Neural cell (in vitro differentiated cells): ENCODE measurements at regions not wholly inside any gene's neighbourhood (a gene's known extent, or its start where the extent isn't known, plus 50 kb on each side); places are given as distances from the start of the nearest gene placed in this dataset.

Experiments used
- H2AFZ ChIP-seq: fragments of 200-600, 300-800 bp; sonication (generic), shearing (Covaris generic); 2 replicates; pipeline ENCODE4 v1.6.0; 2014; ENCODE audit warnings: low read depth, mild to moderate bottlenecking, antibody characterized with exemption, low read length, moderate library complexity
- H3F3A ChIP-seq: fragments of 200-600 bp; shearing (Covaris generic); 2 replicates; pipeline ENCODE4 v1.6.1; 2016; ENCODE audit warnings: mild to moderate bottlenecking, moderate library complexity, mixed read lengths, antibody characterized with exemption, low read length; ENCODE audit not compliant: insufficient read depth, poor library complexity, severe bottlenecking
- H3K27ac ChIP-seq: fragments of 200-600, 300-800 bp; sonication (generic), shearing (Covaris generic); 2 replicates; pipeline ENCODE4 v1.5.1; 2014; ENCODE audit warnings: mild to moderate bottlenecking, low read length, moderate library complexity
- H3K27me3 ChIP-seq: fragments of 300-800, 200-600 bp; sonication (generic), shearing (Covaris generic); 2 replicates; pipeline ENCODE4 v1.6.0; 2014; ENCODE audit warnings: mild to moderate bottlenecking, low read depth, low read length, moderate library complexity; ENCODE audit not compliant: insufficient read depth
- H3K36me3 ChIP-seq: fragments of 300-800, 200-600 bp; sonication (generic), shearing (Covaris generic); 2 replicates; pipeline ENCODE4 v1.5.1; 2014; ENCODE audit warnings: mild to moderate bottlenecking, antibody characterized with exemption, low read length, moderate library complexity; ENCODE audit not compliant: insufficient read depth
- H3K4me2 ChIP-seq: fragments of 300-800, 200-600 bp; sonication (generic), shearing (Covaris generic); 2 replicates; pipeline ENCODE4 v1.6.0; 2014; ENCODE audit warnings: mild to moderate bottlenecking, low read length
- H3K4me3 ChIP-seq: fragments of 300-800, 200-600 bp; sonication (generic), shearing (Covaris generic); 2 replicates; pipeline ENCODE4 v1.5.1; 2014; ENCODE audit warnings: mild to moderate bottlenecking, low read length, moderate library complexity
- H3K79me2 ChIP-seq: fragments of 200-600 bp; shearing (Covaris generic); replicated peaks from 2 replicates; pipeline ENCODE4 v1.6.0; 2014; ENCODE audit warnings: mild to moderate bottlenecking, low read length, moderate library complexity; ENCODE audit not compliant: insufficient read depth
- H3K9ac ChIP-seq: fragments of 300-800, 200-600 bp; sonication (generic), shearing (Covaris generic); 2 replicates; pipeline ENCODE4 v1.6.1; 2016; ENCODE audit warnings: mild to moderate bottlenecking, low read length, mixed read lengths
- H3K9me2 ChIP-seq: fragments of 200-600 bp; shearing (Covaris generic); 2 replicates; pipeline ENCODE4 v1.6.1; 2016; ENCODE audit warnings: mild to moderate bottlenecking, low read length, mixed read lengths; ENCODE audit not compliant: insufficient read depth
- H3K9me3 ChIP-seq: fragments of 200-600, 300-800 bp; sonication (generic), shearing (Covaris generic); 2 replicates; pipeline ENCODE4 v1.6.1; 2016; ENCODE audit warnings: mild to moderate bottlenecking, mixed run types, low read length, moderate library complexity, mixed read lengths
- H4K20me1 ChIP-seq: fragments of 200-600 bp; shearing (Covaris generic); 2 replicates; pipeline ENCODE4 v1.6.1; 2016; ENCODE audit warnings: mild to moderate bottlenecking, mixed run types; ENCODE audit not compliant: insufficient read depth
- EP300 ChIP-seq: fragments of 450-650 bp; conservative IDR thresholded peaks from 2 replicates; pipeline ENCODE4 v1.6.1; 2014; ENCODE audit warnings: antibody characterized with exemption, mild to moderate bottlenecking, moderate library complexity; ENCODE audit not compliant: poor library complexity, severe bottlenecking
- EZH2 ChIP-seq: fragments of 200-600, 300-800 bp; shearing (Covaris generic), sonication (generic); IDR thresholded peaks from 2 replicates; pipeline ENCODE4 v1.6.1; 2014; ENCODE audit warnings: antibody characterized with exemption, low read length, borderline replicate concordance, mild to moderate bottlenecking; ENCODE audit not compliant: insufficient read depth, poor library complexity, severe bottlenecking
- MXI1 ChIP-seq: fragments of 450-650 bp; conservative IDR thresholded peaks from 2 replicates; pipeline ENCODE4 v1.6.1; 2014; ENCODE audit warnings: antibody characterized with exemption, mild to moderate bottlenecking; ENCODE audit not compliant: poor library complexity, severe bottlenecking
- POLR2AphosphoS5 ChIP-seq: IDR thresholded peaks from 2 replicates; pipeline ENCODE4 v1.6.1; 2012
- RAD21 ChIP-seq: fragments of 450-650 bp; conservative IDR thresholded peaks from 2 replicates; pipeline ENCODE4 v1.6.1; 2014; ENCODE audit warnings: antibody characterized with exemption, mild to moderate bottlenecking, moderate library complexity
- SMC3 ChIP-seq: fragments of 450-650 bp; conservative IDR thresholded peaks from 2 replicates; pipeline ENCODE4 v1.6.1; 2014; ENCODE audit warnings: antibody characterized with exemption, mild to moderate bottlenecking, moderate library complexity; ENCODE audit not compliant: poor library complexity
- TAF1 ChIP-seq: IDR thresholded peaks from 2 replicates; pipeline ENCODE4 v1.6.1; 2012; ENCODE audit warnings: low read depth
- TF ChIP-seq, protein P1 (sequence below): IDR thresholded peaks from 2 replicates; pipeline ENCODE4 v1.6.1; 2012; ENCODE audit warnings: borderline replicate concordance
- TF ChIP-seq, protein P2 (sequence below): fragments of 450-650 bp; IDR thresholded peaks from 2 replicates; pipeline ENCODE4 v1.5.1; 2014; ENCODE audit warnings: antibody characterized with exemption, mild to moderate bottlenecking, moderate library complexity; ENCODE audit not compliant: poor library complexity, severe bottlenecking

DNA sequence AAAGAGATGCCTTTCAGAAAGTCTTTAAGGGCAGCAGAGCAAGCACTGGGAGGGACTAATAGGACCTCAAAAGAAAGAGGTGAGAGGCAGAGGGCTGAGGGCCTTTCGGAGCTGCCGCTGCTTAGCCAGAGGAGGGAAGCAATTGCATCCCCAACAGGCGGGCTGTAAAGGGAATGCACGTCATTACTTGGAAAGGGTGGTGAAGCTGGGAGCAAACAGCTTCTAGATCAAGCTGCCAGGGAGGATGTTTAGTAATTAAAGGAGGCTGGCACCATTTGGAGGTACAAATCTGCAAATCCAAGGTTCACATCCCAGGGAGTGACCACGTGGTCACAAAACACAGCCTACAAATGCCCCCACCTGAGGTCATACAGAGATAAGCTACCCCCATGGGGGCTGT is 429.0 kb upstream of the RBFOX1 start:
- no peak overlapping the region for H2AFZ ChIP-seq
- no peaks in the 10 kb centered on the region for H3K79me2 ChIP-seq
- no peak overlapping the region for H3K4me3 ChIP-seq
- TF ChIP-seq, protein P1, sequence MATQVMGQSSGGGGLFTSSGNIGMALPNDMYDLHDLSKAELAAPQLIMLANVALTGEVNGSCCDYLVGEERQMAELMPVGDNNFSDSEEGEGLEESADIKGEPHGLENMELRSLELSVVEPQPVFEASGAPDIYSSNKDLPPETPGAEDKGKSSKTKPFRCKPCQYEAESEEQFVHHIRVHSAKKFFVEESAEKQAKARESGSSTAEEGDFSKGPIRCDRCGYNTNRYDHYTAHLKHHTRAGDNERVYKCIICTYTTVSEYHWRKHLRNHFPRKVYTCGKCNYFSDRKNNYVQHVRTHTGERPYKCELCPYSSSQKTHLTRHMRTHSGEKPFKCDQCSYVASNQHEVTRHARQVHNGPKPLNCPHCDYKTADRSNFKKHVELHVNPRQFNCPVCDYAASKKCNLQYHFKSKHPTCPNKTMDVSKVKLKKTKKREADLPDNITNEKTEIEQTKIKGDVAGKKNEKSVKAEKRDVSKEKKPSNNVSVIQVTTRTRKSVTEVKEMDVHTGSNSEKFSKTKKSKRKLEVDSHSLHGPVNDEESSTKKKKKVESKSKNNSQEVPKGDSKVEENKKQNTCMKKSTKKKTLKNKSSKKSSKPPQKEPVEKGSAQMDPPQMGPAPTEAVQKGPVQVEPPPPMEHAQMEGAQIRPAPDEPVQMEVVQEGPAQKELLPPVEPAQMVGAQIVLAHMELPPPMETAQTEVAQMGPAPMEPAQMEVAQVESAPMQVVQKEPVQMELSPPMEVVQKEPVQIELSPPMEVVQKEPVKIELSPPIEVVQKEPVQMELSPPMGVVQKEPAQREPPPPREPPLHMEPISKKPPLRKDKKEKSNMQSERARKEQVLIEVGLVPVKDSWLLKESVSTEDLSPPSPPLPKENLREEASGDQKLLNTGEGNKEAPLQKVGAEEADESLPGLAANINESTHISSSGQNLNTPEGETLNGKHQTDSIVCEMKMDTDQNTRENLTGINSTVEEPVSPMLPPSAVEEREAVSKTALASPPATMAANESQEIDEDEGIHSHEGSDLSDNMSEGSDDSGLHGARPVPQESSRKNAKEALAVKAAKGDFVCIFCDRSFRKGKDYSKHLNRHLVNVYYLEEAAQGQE: no peak
- TF ChIP-seq RAD21 (no peak), TAF1 (no peak), EZH2 (no peak), EP300 (no peak), MXI1 (no peak), SMC3 (no peak), POLR2AphosphoS5 (no peak)
- TF ChIP-seq, protein P2, sequence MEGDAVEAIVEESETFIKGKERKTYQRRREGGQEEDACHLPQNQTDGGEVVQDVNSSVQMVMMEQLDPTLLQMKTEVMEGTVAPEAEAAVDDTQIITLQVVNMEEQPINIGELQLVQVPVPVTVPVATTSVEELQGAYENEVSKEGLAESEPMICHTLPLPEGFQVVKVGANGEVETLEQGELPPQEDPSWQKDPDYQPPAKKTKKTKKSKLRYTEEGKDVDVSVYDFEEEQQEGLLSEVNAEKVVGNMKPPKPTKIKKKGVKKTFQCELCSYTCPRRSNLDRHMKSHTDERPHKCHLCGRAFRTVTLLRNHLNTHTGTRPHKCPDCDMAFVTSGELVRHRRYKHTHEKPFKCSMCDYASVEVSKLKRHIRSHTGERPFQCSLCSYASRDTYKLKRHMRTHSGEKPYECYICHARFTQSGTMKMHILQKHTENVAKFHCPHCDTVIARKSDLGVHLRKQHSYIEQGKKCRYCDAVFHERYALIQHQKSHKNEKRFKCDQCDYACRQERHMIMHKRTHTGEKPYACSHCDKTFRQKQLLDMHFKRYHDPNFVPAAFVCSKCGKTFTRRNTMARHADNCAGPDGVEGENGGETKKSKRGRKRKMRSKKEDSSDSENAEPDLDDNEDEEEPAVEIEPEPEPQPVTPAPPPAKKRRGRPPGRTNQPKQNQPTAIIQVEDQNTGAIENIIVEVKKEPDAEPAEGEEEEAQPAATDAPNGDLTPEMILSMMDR: no peak
- no peaks in the 10 kb centered on the region for H3K9me3 ChIP-seq
- no peak overlapping the region for H3K27ac ChIP-seq
- H3K36me3 ChIP-seq: no peaks in the 10 kb centered on the region
- no peaks in the 10 kb centered on the region for H3F3A ChIP-seq
- no peaks in the 10 kb centered on the region for H3K9me2 ChIP-seq
- no peaks in the 10 kb centered on the region for H3K27me3 ChIP-seq
- H3K4me2 ChIP-seq: no peak overlapping the region
- no peaks in the 10 kb centered on the region for H4K20me1 ChIP-seq
- H3K9ac ChIP-seq: no peak overlapping the region

DNA sequence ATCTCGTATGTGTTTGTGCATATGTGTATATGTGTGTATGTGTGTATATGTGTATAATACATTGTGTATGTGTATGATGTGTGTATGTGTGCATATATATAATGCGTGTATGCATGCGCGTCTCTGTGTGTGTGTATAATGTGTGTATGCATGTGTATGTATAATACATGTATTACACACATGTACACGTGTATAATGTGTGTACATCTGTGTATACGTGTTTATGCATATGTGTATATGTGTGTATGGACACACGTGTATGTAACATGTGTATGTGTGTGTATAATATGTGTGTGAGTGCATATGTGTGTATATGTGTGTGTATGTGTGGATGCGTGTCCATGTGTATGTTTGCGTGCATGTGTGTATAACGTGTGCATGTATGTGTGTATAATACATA is 433.7 kb upstream of the RBFOX1 start:
- Histone ChIP-seq H3K4me3 (no peak overlapping the region), H3K27me3 (no peaks in the 10 kb centered on the region), H3K79me2 (no peaks in the 10 kb centered on the region), H3K9me2 (no peaks in the 10 kb centered on the region), H3K9me3 (no peaks in the 10 kb centered on the region), H3K36me3 (no peaks in the 10 kb centered on the region), H4K20me1 (no peaks in the 10 kb centered on the region), H3F3A (no peaks in the 10 kb centered on the region), H3K27ac (no peak overlapping the region), H3K4me2 (no peak overlapping the region), H3K9ac (no peak overlapping the region), H2AFZ (no peak overlapping the region)
- TF ChIP-seq, protein P2: no peak
- TF ChIP-seq MXI1 (no peak), RAD21 (no peak), EP300 (no peak)
